Naive thymus-derived CD4-positive, alpha-beta T cell (primary cell): ENCODE measurements at regions not wholly inside any gene's neighbourhood (a gene's known extent, or its start where the extent isn't known, plus 50 kb on each side); places are given as distances from the start of the nearest gene placed in this dataset.

ENCODE experiments used
- ATAC-seq: fragments of 150-1000 bp; cut with Tn5 transposase; 2 replicates; pipeline ENCODE4 v1.10.0; 2021; ENCODE audit warnings: mild to moderate bottlenecking, moderate library complexity
- CTCF ChIA-PET: fragments of 350-600 bp; sonication (Branson Sonifier 250); formaldehyde crosslinking; loops from one replicate; lab custom pipeline; 2021; ENCODE audit warnings: antibody characterized with exemption; lab: Charles Lee
- POLR2A ChIA-PET: fragments of 350-600 bp; sonication (Branson Sonifier 250); formaldehyde crosslinking; loops from one replicate; lab custom pipeline; 2021; ENCODE audit warnings: antibody characterized with exemption, inconsistent platforms; lab: Charles Lee
- DNase-seq, 9 donors: peaks; one replicate each; pipeline versions ENCODE4 v3.0.0 to v3.0.0-alpha.2; 2020 to 2022; ENCODE audit warnings: mixed read lengths in 1 of 9
- H3K27ac ChIP-seq: one replicate; pipeline ENCODE4 v1.7.0; 2013; ENCODE audit warnings: mild to moderate bottlenecking, low read depth, low read length, moderate library complexity
- H3K27me3 ChIP-seq, 2 donors: one replicate each; pipeline ENCODE4 v1.7.0; 2013; ENCODE audit warnings: low read length in 2 of 2, mild to moderate bottlenecking in 2 of 2, moderate library complexity in 2 of 2; ENCODE audit not compliant: control insufficient read depth in 2 of 2, insufficient read depth in 2 of 2
- H3K36me3 ChIP-seq, 3 experiments: 1 replicate in 2 of 3; 2 replicates in 1 of 3; pipeline ENCODE4 v1.7.0; 2013; ENCODE audit warnings: low read length in 3 of 3, mild to moderate bottlenecking in 3 of 3, moderate library complexity in 1 of 3; ENCODE audit not compliant: insufficient read depth in 3 of 3, control insufficient read depth in 2 of 3
- H3K4me1 ChIP-seq, 2 donors: one replicate each; pipeline ENCODE4 v1.7.0; 2013; ENCODE audit warnings: low read length in 2 of 2, mild to moderate bottlenecking in 2 of 2, moderate library complexity in 1 of 2; ENCODE audit not compliant: control insufficient read depth in 2 of 2, insufficient read depth in 2 of 2
- H3K4me3 ChIP-seq: 2 replicates; pipeline ENCODE4 v1.7.0; 2013; ENCODE audit warnings: mild to moderate bottlenecking, low read length
- H3K9me3 ChIP-seq, 3 experiments: 1 replicate in 2 of 3; 2 replicates in 1 of 3; pipeline ENCODE4 v1.7.0; 2013; ENCODE audit warnings: low read length in 3 of 3; ENCODE audit not compliant: control insufficient read depth in 2 of 3
- H3K27ac Mint-ChIP-seq, 9 donors: one replicate each; pipeline ENCODE4 v1.8.0; 2020 to 2022; ENCODE audit warnings: mixed read lengths in 9 of 9, mild to moderate bottlenecking in 8 of 9, moderate library complexity in 5 of 9, inconsistent platforms in 2 of 9
- H3K27me3 Mint-ChIP-seq, 5 donors: one replicate each; pipeline ENCODE4 v1.8.0; 2021 to 2022; ENCODE audit warnings: mixed read lengths in 5 of 5, mild to moderate bottlenecking in 1 of 5
- H3K36me3 Mint-ChIP-seq, 5 donors: one replicate each; pipeline ENCODE4 v1.8.0; 2020 to 2022; ENCODE audit warnings: mixed read lengths in 5 of 5, mild to moderate bottlenecking in 3 of 5, inconsistent platforms in 1 of 5
- H3K4me1 Mint-ChIP-seq, 7 donors: one replicate each; pipeline ENCODE4 v1.8.0; 2020 to 2022; ENCODE audit warnings: mixed read lengths in 7 of 7, mild to moderate bottlenecking in 3 of 7, inconsistent platforms in 1 of 7
- H3K4me3 Mint-ChIP-seq, 10 donors: one replicate each; pipeline ENCODE4 v1.8.0; 2020 to 2022; ENCODE audit warnings: mild to moderate bottlenecking in 10 of 10, mixed read lengths in 10 of 10, moderate library complexity in 6 of 10, inconsistent platforms in 2 of 10
- H3K9me3 Mint-ChIP-seq, 11 donors: one replicate each; pipeline ENCODE4 v1.8.0; 2020 to 2022; ENCODE audit warnings: mixed read lengths in 11 of 11, mild to moderate bottlenecking in 4 of 11, inconsistent platforms in 1 of 11, moderate library complexity in 1 of 11
- intact Hi-C, 2 donors: fragments of 100-400 bp; cut with micrococcal nuclease; formaldehyde crosslinking; loops; one replicate each; pipeline ENCODE4 v1.15.1; 2023

DNA sequence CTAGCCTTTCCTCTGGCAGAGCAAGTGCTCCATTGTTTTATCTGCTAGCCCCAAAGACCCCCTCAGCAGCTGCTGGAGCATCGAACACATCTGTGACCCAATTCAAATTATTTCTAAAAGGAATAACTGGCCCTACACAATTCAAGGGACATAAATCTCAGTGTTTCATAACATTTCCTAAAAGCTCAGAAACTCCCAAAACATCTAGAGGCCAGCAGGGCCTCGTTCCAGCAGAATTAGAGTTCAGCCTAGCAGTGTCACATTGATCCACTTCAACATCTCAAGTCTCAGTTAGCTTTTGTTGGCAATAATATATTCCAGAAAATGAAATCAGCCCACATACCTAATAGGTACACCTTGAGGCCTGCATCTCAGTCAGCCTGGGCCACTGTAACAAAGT is 179.1 kb downstream of the ETAA1 start:
- Mint-ChIP-seq H3K4me3 (no peak overlapping the region), H3K27me3 (peaks cover 0 to 4% (median 0%) of the 10 kb centered on the region in 5 donors), H3K4me1 (no peaks in the 10 kb centered on the region), H3K27ac (no peak overlapping the region), H3K36me3 (no peaks in the 10 kb centered on the region), H3K9me3 (peaks cover 0 to 15% (median 4%) of the 10 kb centered on the region in 11 donors)
- H3K27ac ChIP-seq = no peak overlapping the region
- no peaks in the 10 kb centered on the region for H3K27me3 ChIP-seq
- H3K4me3 ChIP-seq = no peak overlapping the region
- ATAC-seq (no peak), DNase-seq (no peak)
- no peaks in the 10 kb centered on the region for H3K4me1 ChIP-seq
- ChIA-PET POLR2A (no interaction called here), CTCF (no interaction called here)
- H3K36me3 ChIP-seq = no peaks in the 10 kb centered on the region
- H3K9me3 ChIP-seq = peaks cover 0 to 3% (median 0%) of the 10 kb centered on the region in 3 experiments
- intact Hi-C loops = no loop called here

DNA sequence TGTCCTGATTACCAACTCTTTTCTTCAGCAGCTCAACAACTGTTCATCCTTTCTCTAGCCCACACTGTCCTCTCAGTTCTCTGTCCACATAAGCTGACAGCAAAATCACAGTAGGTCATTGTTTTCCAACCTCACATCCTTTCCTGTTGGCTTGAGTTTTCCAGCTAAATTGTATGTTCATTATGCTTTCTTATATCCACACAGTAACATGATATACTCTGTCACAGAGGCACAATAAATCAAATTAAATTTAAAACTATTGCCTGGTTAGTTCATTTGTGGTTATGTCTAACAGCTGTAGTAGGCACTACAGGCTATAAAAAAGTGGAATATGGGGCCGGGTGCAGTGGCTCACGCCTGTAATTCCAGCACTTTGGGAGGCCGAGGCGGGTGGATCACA is 179.9 kb downstream of the ETAA1 start:
- no peaks in the 10 kb centered on the region for H3K27me3 ChIP-seq
- no peak overlapping the region for H3K27ac ChIP-seq
- no peaks in the 10 kb centered on the region for H3K36me3 ChIP-seq
- no peak for DNase-seq
- H3K9me3 ChIP-seq = peaks cover 0 to 7% (median 0%) of the 10 kb centered on the region in 3 experiments
- no peak overlapping the region for H3K4me3 ChIP-seq
- ChIA-PET CTCF (no interaction called here), POLR2A (no interaction called here)
- H3K9me3 Mint-ChIP-seq = peaks cover 0 to 21% (median 6%) of the 10 kb centered on the region in 11 donors
- no peak overlapping the region for H3K4me3 Mint-ChIP-seq
- no peaks in the 10 kb centered on the region for H3K36me3 Mint-ChIP-seq
- intact Hi-C loops = no loop called here
- no peaks in the 10 kb centered on the region for H3K4me1 Mint-ChIP-seq
- H3K27me3 Mint-ChIP-seq = peaks cover 0 to 4% (median 0%) of the 10 kb centered on the region in 5 donors
- H3K4me1 ChIP-seq = no peaks in the 10 kb centered on the region
- no peak for ATAC-seq
- no peak overlapping the region for H3K27ac Mint-ChIP-seq

DNA sequence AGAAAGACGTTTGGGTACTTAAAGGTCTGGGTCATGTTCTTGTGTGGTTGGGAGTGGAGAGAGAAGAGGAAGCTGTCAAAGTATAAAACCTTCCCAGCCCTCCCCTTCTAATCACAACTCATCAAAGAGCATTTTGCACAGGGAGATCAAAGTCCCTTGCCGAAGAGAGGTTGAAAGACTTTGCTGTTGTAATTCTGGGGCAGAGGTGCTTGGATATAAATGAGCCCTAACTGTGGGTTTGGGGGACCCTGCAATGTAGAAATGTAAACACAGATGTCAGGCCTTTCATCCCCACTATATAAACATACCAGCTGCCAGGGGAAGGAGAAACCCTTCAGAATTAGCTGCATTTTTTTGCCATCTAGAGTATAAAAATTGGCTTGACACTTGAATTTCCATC is 182.1 kb downstream of the ETAA1 start:
- ChIA-PET POLR2A (no interaction called here), CTCF (no interaction called here)
- Histone ChIP-seq H3K9me3 (peaks cover 0 to 21% (median 0%) of the 10 kb centered on the region in 3 experiments), H3K27me3 (no peaks in the 10 kb centered on the region), H3K4me3 (no peak overlapping the region), H3K4me1 (no peaks in the 10 kb centered on the region), H3K36me3 (no peaks in the 10 kb centered on the region), H3K27ac (no peak overlapping the region)
- no peak for DNase-seq
- ATAC-seq = no peak
- intact Hi-C loops = no loop called here
- H3K9me3 Mint-ChIP-seq = peaks cover 4 to 31% (median 15%) of the 10 kb centered on the region in 11 donors
- peaks cover 0 to 4% (median 0%) of the 10 kb centered on the region in 5 donors for H3K27me3 Mint-ChIP-seq
- H3K4me1 Mint-ChIP-seq = no peaks in the 10 kb centered on the region
- H3K27ac Mint-ChIP-seq = no peak overlapping the region
- H3K36me3 Mint-ChIP-seq = peaks cover 0 to 4% (median 0%) of the 10 kb centered on the region in 5 donors
- no peak overlapping the region for H3K4me3 Mint-ChIP-seq

DNA sequence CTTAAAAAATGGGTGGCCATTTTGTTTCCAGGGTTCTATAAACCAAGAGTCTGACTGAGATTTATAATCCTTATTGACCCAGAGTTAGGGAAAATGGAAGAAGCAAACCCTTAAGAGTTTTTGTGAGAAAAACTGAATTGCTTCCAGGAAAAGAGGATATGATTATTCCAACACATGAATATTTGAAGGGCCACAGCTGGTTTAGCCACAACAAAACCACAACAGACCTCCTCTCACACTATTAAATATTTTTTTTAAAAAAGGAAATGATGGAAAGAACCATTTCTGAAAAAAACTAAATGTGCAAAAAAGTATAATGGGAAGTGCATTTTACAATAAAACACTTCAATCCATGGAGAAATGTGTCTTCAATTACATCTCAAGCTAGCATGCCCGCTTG is 182.7 kb downstream of the ETAA1 start:
- no peaks in the 10 kb centered on the region for H3K4me1 ChIP-seq
- no peak overlapping the region for H3K27ac Mint-ChIP-seq
- no peak overlapping the region for H3K4me3 ChIP-seq
- H3K27me3 ChIP-seq = no peaks in the 10 kb centered on the region
- H3K27me3 Mint-ChIP-seq = peaks cover 0 to 4% (median 0%) of the 10 kb centered on the region in 5 donors
- H3K4me3 Mint-ChIP-seq = no peak overlapping the region
- no peaks in the 10 kb centered on the region for H3K4me1 Mint-ChIP-seq
- no peak for DNase-seq
- peaks cover 0 to 21% (median 0%) of the 10 kb centered on the region in 3 experiments for H3K9me3 ChIP-seq
- H3K9me3 Mint-ChIP-seq = peaks cover 4 to 37% (median 20%) of the 10 kb centered on the region in 11 donors
- ChIA-PET CTCF (interaction anchor here (0.6 kb wide), 1 partner anchor 24 kb away, joined by 3 read pairs; no protein-coding TSS in a partner anchor), POLR2A (no interaction called here)
- peaks cover 0 to 4% (median 0%) of the 10 kb centered on the region in 5 donors for H3K36me3 Mint-ChIP-seq
- H3K27ac ChIP-seq = no peak overlapping the region
- intact Hi-C loops = no loop called here
- H3K36me3 ChIP-seq = no peaks in the 10 kb centered on the region
- no peak for ATAC-seq

DNA sequence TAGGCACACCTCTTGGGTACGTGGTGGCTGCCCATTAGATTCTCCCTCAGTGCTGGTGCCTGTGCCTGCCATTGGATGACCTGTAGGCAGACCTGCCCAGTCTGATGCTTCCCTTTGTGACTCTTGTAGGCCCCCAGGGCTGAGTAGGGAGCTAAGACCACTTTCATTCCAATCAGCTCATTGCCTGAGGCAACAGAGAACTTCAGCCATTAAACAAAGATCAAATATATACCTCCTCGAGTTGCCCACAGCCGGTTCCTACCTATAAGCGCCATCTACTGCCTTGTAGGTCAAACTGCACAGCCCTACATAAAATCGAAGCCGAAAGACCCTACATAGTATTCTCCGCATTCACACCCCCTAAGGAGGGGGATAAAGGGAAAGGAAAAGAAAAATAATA is 184.6 kb downstream of the ETAA1 start:
- H3K4me1 ChIP-seq = no peaks in the 10 kb centered on the region
- no peak for ATAC-seq
- ChIA-PET CTCF (no interaction called here), POLR2A (no interaction called here)
- Mint-ChIP-seq H3K4me1 (no peaks in the 10 kb centered on the region), H3K27ac (no peak overlapping the region), H3K4me3 (no peak overlapping the region), H3K9me3 (peaks cover 10 to 54% (median 33%) of the 10 kb centered on the region in 11 donors), H3K27me3 (peaks cover 0 to 3% (median 0%) of the 10 kb centered on the region in 5 donors), H3K36me3 (peaks cover 0 to 8% (median 0%) of the 10 kb centered on the region in 5 donors)
- no peaks in the 10 kb centered on the region for H3K27me3 ChIP-seq
- DNase-seq = no peak
- intact Hi-C loops = no loop called here
- no peak overlapping the region for H3K4me3 ChIP-seq
- H3K27ac ChIP-seq = no peak overlapping the region
- peaks cover 0 to 24% (median 0%) of the 10 kb centered on the region in 3 experiments for H3K9me3 ChIP-seq
- no peaks in the 10 kb centered on the region for H3K36me3 ChIP-seq

DNA sequence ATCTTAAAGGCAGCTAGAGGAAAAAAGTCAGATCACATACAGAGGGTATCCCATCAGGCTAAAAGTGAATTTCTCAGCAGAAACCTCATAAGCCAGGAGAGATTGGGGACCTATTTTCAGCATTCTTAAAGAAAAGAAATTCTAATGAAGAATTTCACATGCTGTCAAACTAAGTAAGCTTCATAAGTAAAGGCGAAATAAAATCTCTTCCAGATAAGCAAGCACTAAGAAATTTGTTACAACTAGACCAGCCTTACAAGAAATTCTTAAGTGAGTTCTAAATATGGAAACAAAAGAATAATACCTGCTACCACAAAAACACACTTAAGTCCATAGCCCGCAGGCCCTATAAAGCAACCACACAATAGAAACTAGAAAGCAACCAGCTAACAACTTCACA is 186.1 kb downstream of the ETAA1 start:
- no peak overlapping the region for H3K27ac ChIP-seq
- peaks cover 0 to 24% (median 0%) of the 10 kb centered on the region in 3 experiments for H3K9me3 ChIP-seq
- no peak for DNase-seq
- CTCF ChIA-PET = no interaction called here
- no peak for ATAC-seq
- no peaks in the 10 kb centered on the region for H3K27me3 Mint-ChIP-seq
- H3K4me1 ChIP-seq = no peaks in the 10 kb centered on the region
- no peak overlapping the region for H3K4me3 Mint-ChIP-seq
- no peaks in the 10 kb centered on the region for H3K36me3 ChIP-seq
- H3K9me3 Mint-ChIP-seq = peaks cover 10 to 59% (median 31%) of the 10 kb centered on the region in 11 donors
- peaks cover 0 to 8% (median 0%) of the 10 kb centered on the region in 5 donors for H3K36me3 Mint-ChIP-seq
- intact Hi-C loops = no loop called here
- POLR2A ChIA-PET = no interaction called here
- H3K4me1 Mint-ChIP-seq = no peaks in the 10 kb centered on the region
- no peaks in the 10 kb centered on the region for H3K27me3 ChIP-seq
- no peak overlapping the region for H3K27ac Mint-ChIP-seq
- H3K4me3 ChIP-seq = no peak overlapping the region

DNA sequence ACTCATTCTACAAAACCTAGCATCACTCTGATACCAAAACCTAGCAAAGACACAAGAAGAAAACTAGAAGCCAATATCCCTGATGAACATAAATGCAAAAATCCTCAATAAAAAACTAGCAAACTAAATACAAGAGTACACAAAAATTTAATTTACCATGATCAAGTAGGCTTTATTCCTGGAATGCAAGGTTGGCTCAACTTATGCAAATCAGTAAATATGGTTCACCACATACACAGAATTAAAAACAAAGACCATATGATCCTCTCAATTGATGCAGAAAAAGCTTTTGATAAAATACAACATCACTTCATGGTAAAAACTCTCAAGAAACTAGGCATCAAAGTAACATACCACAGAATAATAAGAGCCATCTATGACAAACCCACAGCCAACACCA is 188.3 kb downstream of the ETAA1 start:
- DNase-seq (no peak), ATAC-seq (no peak)
- Histone ChIP-seq H3K36me3 (no peaks in the 10 kb centered on the region), H3K4me3 (no peak overlapping the region), H3K27ac (no peak overlapping the region), H3K4me1 (no peaks in the 10 kb centered on the region), H3K9me3 (peaks cover 0 to 21% (median 0%) of the 10 kb centered on the region in 3 experiments), H3K27me3 (no peaks in the 10 kb centered on the region)
- Mint-ChIP-seq H3K36me3 (peaks cover 0 to 8% (median 0%) of the 10 kb centered on the region in 5 donors), H3K4me1 (no peaks in the 10 kb centered on the region), H3K27ac (no peak overlapping the region), H3K27me3 (no peaks in the 10 kb centered on the region), H3K9me3 (peaks cover 10 to 64% (median 31%) of the 10 kb centered on the region in 11 donors), H3K4me3 (no peak overlapping the region)
- CTCF ChIA-PET = no interaction called here
- POLR2A ChIA-PET = no interaction called here
- intact Hi-C loops = no loop called here
